H1 (cell line): ENCODE measurements at regions not wholly inside any gene's neighbourhood (a gene's known extent, or its start where the extent isn't known, plus 50 kb on each side); places are given as distances from the start of the nearest gene placed in this dataset.

Experiments
- CTCF ChIA-PET: fragments of 300-600 bp; sonication (Branson Sonifier 250); formaldehyde crosslinking; loops from one replicate; lab custom pipeline; 2021; ENCODE audit not compliant: partially characterized antibody; lab: Charles Lee
- POLR2A ChIA-PET: fragments of 300-600 bp; sonication (Branson Sonifier 250); formaldehyde crosslinking; loops from one replicate; lab custom pipeline; 2021; ENCODE audit warnings: inconsistent platforms; ENCODE audit not compliant: partially characterized antibody; lab: Charles Lee
- DNase-seq, 2 experiments: peaks; one replicate each; pipeline versions ENCODE4 v3.0.0 to v3.0.0-alpha.2; 2010 to 2022; ENCODE audit warnings: low spot score in 2 of 2, low read depth in 1 of 2, mixed read lengths in 1 of 2
- FAIRE-seq: peaks from 2 replicates; lab custom pipeline; 2011; peaks lifted over from hg19 to GRCh38; lab: Jason Lieb, UNC
- H2AFZ ChIP-seq: 2 replicates; pipeline ENCODE4 v1.8.1; 2012; ENCODE audit warnings: low read length, inconsistent platforms
- H2AK5ac ChIP-seq: 2 replicates; pipeline ENCODE4 v1.6.1; 2013; ENCODE audit warnings: low read depth, low read length
- H2BK120ac ChIP-seq: replicated peaks from 2 replicates; pipeline ENCODE3; 2013; ENCODE audit warnings: low read depth, low read length, inconsistent platforms
- H2BK12ac ChIP-seq: 2 replicates; pipeline ENCODE4 v1.6.1; 2013; ENCODE audit warnings: low read depth, low read length
- H2BK15ac ChIP-seq: 2 replicates; pipeline ENCODE4 v1.6.1; 2013; ENCODE audit warnings: low read length
- H2BK20ac ChIP-seq: 2 replicates; pipeline ENCODE4 v1.6.1; 2013; ENCODE audit warnings: low read length
- H2BK5ac ChIP-seq: 2 replicates; pipeline ENCODE4 v1.6.1; 2013; ENCODE audit warnings: low read depth, low read length
- H3K14ac ChIP-seq: 2 replicates; pipeline ENCODE4 v1.6.1; 2013; ENCODE audit warnings: inconsistent platforms; ENCODE audit not compliant: insufficient read length
- H3K18ac ChIP-seq: 2 replicates; pipeline ENCODE4 v1.6.1; 2013; ENCODE audit warnings: low read length; ENCODE audit errors: extremely low read depth
- H3K23ac ChIP-seq: 2 replicates; pipeline ENCODE4 v1.6.1; 2013; ENCODE audit warnings: inconsistent platforms; ENCODE audit not compliant: insufficient read length
- H3K23me2 ChIP-seq: 2 replicates; pipeline ENCODE4 v1.6.1; 2013; ENCODE audit warnings: low read depth, low read length
- H3K27ac ChIP-seq: 2 replicates; pipeline ENCODE4 v1.6.1; 2011; ENCODE audit warnings: low read depth, low read length, inconsistent platforms
- H3K27me3 ChIP-seq, 4 experiments: replicated peaks in 1 of 4; 1 replicate in 1 of 4; 2 replicates in 3 of 4; pipeline versions ENCODE4 v1.6.1 to v1.8.1; 2011 to 2013; ENCODE audit warnings: low read length in 3 of 4, mild to moderate bottlenecking in 3 of 4, inconsistent platforms in 2 of 4, mixed read lengths in 2 of 4, moderate library complexity in 1 of 4; ENCODE audit not compliant: control insufficient read depth in 3 of 4, insufficient read depth in 3 of 4; ENCODE audit errors: extremely low read depth in 1 of 4
- H3K36me3 ChIP-seq, 4 experiments: 2 replicates each; pipeline versions ENCODE4 v1.6.1 to v1.8.1; 2011 to 2013; ENCODE audit warnings: mild to moderate bottlenecking in 4 of 4, low read length in 3 of 4, moderate library complexity in 2 of 4, control low read depth in 1 of 4, inconsistent platforms in 1 of 4; ENCODE audit not compliant: insufficient read depth in 4 of 4, control insufficient read depth in 2 of 4
- H3K4ac ChIP-seq: replicated peaks from 2 replicates; pipeline ENCODE3; 2013; ENCODE audit warnings: low read length, low read depth, mixed read lengths, inconsistent platforms; ENCODE audit not compliant: insufficient read length
- H3K4me1 ChIP-seq, 4 experiments: replicated peaks in 1 of 4; 1 replicate in 1 of 4; 2 replicates in 3 of 4; pipeline versions ENCODE4 v1.6.1 to v1.8.1; 2011 to 2013; ENCODE audit warnings: low read length in 3 of 4, inconsistent platforms in 2 of 4, mixed read lengths in 1 of 4; ENCODE audit not compliant: insufficient read depth in 4 of 4, control insufficient read depth in 3 of 4
- H3K4me2 ChIP-seq, 2 experiments: 2 replicates each; pipeline versions ENCODE4 v1.6.1 to v1.8.1; 2011 to 2013; ENCODE audit warnings: low read depth in 2 of 2, low read length in 2 of 2, control low read depth in 1 of 2, inconsistent platforms in 1 of 2, mild to moderate bottlenecking in 1 of 2; ENCODE audit not compliant: insufficient read depth in 1 of 2
- H3K4me3 ChIP-seq, 4 experiments: fragments of 200-600, 300-600 bp in 1 of 4; sonication (generic), shearing (Covaris generic), sonication (Bioruptor Twin) in 1 of 4; 2 replicates each; pipeline versions ENCODE4 v1.5.1 to v1.8.1; 2011 to 2016; ENCODE audit warnings: low read length in 4 of 4, low read depth in 3 of 4, control low read depth in 2 of 4, inconsistent platforms in 2 of 4, mild to moderate bottlenecking in 2 of 4, mixed read lengths in 1 of 4, moderate library complexity in 1 of 4; ENCODE audit not compliant: insufficient read depth in 2 of 4; ENCODE audit errors: extremely low read depth in 1 of 4
- H3K56ac ChIP-seq: replicated peaks from 2 replicates; pipeline ENCODE3; 2013; ENCODE audit warnings: low read depth, mild to moderate bottlenecking, mixed read lengths, low read length, inconsistent platforms; ENCODE audit not compliant: insufficient read length
- H3K79me1 ChIP-seq: 2 replicates; pipeline ENCODE4 v1.6.1; 2013; ENCODE audit warnings: low read depth, low read length, control low read depth
- H3K79me2 ChIP-seq, 2 experiments: 2 replicates each; pipeline versions ENCODE4 v1.6.1 to v1.8.1; 2012 to 2013; ENCODE audit warnings: low read length in 2 of 2, mild to moderate bottlenecking in 2 of 2, inconsistent platforms in 1 of 2; ENCODE audit not compliant: insufficient read depth in 2 of 2, control insufficient read depth in 1 of 2
- H3K9ac ChIP-seq, 4 experiments: replicated peaks in 1 of 4; 1 replicate in 1 of 4; 2 replicates in 3 of 4; pipeline versions ENCODE4 v1.6.1 to v1.8.1; 2011 to 2013; ENCODE audit warnings: low read depth in 3 of 4, low read length in 3 of 4, control low read depth in 2 of 4, mild to moderate bottlenecking in 2 of 4, moderate library complexity in 2 of 4, inconsistent platforms in 1 of 4; ENCODE audit errors: extremely low read depth in 1 of 4
- H3K9me3 ChIP-seq, 2 experiments: 2 replicates each; pipeline versions ENCODE4 v1.6.1 to v1.8.1; 2012 to 2013; ENCODE audit warnings: mild to moderate bottlenecking in 2 of 2, moderate library complexity in 2 of 2, control low read depth in 1 of 2, inconsistent platforms in 1 of 2, low read depth in 1 of 2, low read length in 1 of 2, mixed read lengths in 1 of 2; ENCODE audit not compliant: insufficient read depth in 2 of 2
- H4K20me1 ChIP-seq, 2 experiments: replicated peaks in 1 of 2; 2 replicates each; pipeline versions ENCODE3 to v1.8.1; 2011 to 2013; ENCODE audit warnings: inconsistent platforms in 2 of 2, low read length in 2 of 2, mild to moderate bottlenecking in 1 of 2; ENCODE audit not compliant: insufficient read depth in 2 of 2, control insufficient read depth in 1 of 2
- H4K5ac ChIP-seq: 2 replicates; pipeline ENCODE4 v1.6.1; 2013; ENCODE audit warnings: low read length, low read depth, mixed read lengths, inconsistent platforms; ENCODE audit not compliant: insufficient read length
- H4K8ac ChIP-seq: 2 replicates; pipeline ENCODE4 v1.8.0; 2013; ENCODE audit warnings: mild to moderate bottlenecking, moderate library complexity, low read length, inconsistent platforms; ENCODE audit not compliant: insufficient read depth; ENCODE audit errors: extremely low read depth
- H4K91ac ChIP-seq: replicated peaks from 2 replicates; pipeline ENCODE3; 2013; ENCODE audit warnings: low read length, mixed read lengths, inconsistent platforms; ENCODE audit not compliant: insufficient read length
- CTBP2 ChIP-seq: IDR thresholded peaks from 2 replicates; pipeline ENCODE4 v1.7.0; 2011; ENCODE audit warnings: borderline replicate concordance, mild to moderate bottlenecking, moderate library complexity, mixed read lengths, low read length; ENCODE audit not compliant: insufficient read depth, insufficient read length
- FOSL1 ChIP-seq: IDR thresholded peaks from 2 replicates; pipeline ENCODE4 v1.6.1; 2011; ENCODE audit warnings: mild to moderate bottlenecking, low read depth, low read length, moderate library complexity; ENCODE audit not compliant: insufficient read depth
- GABPA ChIP-seq: IDR thresholded peaks from 2 replicates; pipeline ENCODE4 v1.6.1; 2011; ENCODE audit warnings: mild to moderate bottlenecking, low read length, moderate library complexity, borderline replicate concordance; ENCODE audit not compliant: insufficient read depth
- POLR2A ChIP-seq, 2 experiments: IDR thresholded peaks; 1 replicate in 1 of 2; 2 replicates in 1 of 2; pipeline ENCODE4 v1.6.1; 2011; ENCODE audit warnings: low read depth in 2 of 2, low read length in 2 of 2, mild to moderate bottlenecking in 2 of 2; ENCODE audit errors: control extremely low read depth in 1 of 2
- SRF ChIP-seq: IDR thresholded peaks from 2 replicates; pipeline ENCODE4 v1.6.1; 2011; ENCODE audit warnings: mild to moderate bottlenecking, low read depth, low read length, moderate library complexity
- whole genome bisulfite sequencing, 2 experiments: shearing (Covaris generic) in 1 of 2; methylation state at CpG; one replicate each; pipeline versions ENCODE4 v1.1.6 to v1.1.7; 2013 to 2015; ENCODE audit warnings: low lambda C conversion rate in 2 of 2, mixed read lengths in 2 of 2, inconsistent platforms in 1 of 2, low coverage in 1 of 2, missing lambda C conversion rate in 1 of 2; ENCODE audit not compliant: insufficient replicate concordance in 2 of 2, insufficient coverage in 1 of 2, insufficient read length in 1 of 2; ENCODE audit errors: extremely low coverage in 1 of 2, missing lambda C conversion rate in 1 of 2; 5-methylcytosine and 5-hydroxymethylcytosine counted together

- no peak for DNase-seq
- no peaks in the 10 kb centered on the region for H3K27me3 ChIP-seq
- H3K4me3 ChIP-seq, result no peak overlapping the region
- no peaks in the 10 kb centered on the region for H3K79me1 ChIP-seq
- H2BK15ac ChIP-seq, result no peak overlapping the region
- H4K5ac ChIP-seq, result no peak overlapping the region
- H2AFZ ChIP-seq, result no peak overlapping the region
- no peak overlapping the region for H3K4ac ChIP-seq
- H3K79me2 ChIP-seq, result no peaks in the 10 kb centered on the region
- no peak overlapping the region for H2BK20ac ChIP-seq
- H2AK5ac ChIP-seq, result no peak overlapping the region
- H3K56ac ChIP-seq, result no peak overlapping the region
- H3K4me2 ChIP-seq, result no peak overlapping the region
- H4K20me1 ChIP-seq, result no peaks in the 10 kb centered on the region
- no peaks in the 10 kb centered on the region; a peak in 1 of 8 replicates for H3K36me3 ChIP-seq
- H4K8ac ChIP-seq, result no peak overlapping the region
- H3K18ac ChIP-seq, result no peak overlapping the region
- H4K91ac ChIP-seq, result no peak overlapping the region
- no peak overlapping the region for H3K27ac ChIP-seq
- CTCF ChIA-PET, result no interaction called here
- H3K9me3 ChIP-seq, result no peaks in the 10 kb centered on the region
- no peak overlapping the region for H2BK12ac ChIP-seq
- POLR2A ChIA-PET, result no interaction called here
- H2BK5ac ChIP-seq, result no peak overlapping the region
- H3K9ac ChIP-seq, result no peak overlapping the region
- WGBS, 2 experiments, result 47% methylated on average over 2 of the region's 2 CpGs; no CpG with 5 or more reads in 1 of the 2 experiments
- H3K23ac ChIP-seq, result no peak overlapping the region
- no peak overlapping the region for H3K14ac ChIP-seq
- no peaks in the 10 kb centered on the region for H3K4me1 ChIP-seq
- no peak for FAIRE-seq
- H2BK120ac ChIP-seq, result no peak overlapping the region
- no peaks in the 10 kb centered on the region for H3K23me2 ChIP-seq
- TF ChIP-seq GABPA, result no peak
- TF ChIP-seq SRF, result no peak
- no peak for TF ChIP-seq FOSL1
- no peak for TF ChIP-seq POLR2A (IDR thresholded peaks at IDR 0.05; ENCODE audit: control extremely low read depth in 1 of 2, low read depth in 2 of 2, low read length in 2 of 2)
- TF ChIP-seq CTBP2, result no peak
Observed at GRCh38 chr6:23357185-23357766, 768.7 kb upstream of the NRSN1 start.
